ENCODE measurements at regions not wholly inside any gene's neighbourhood (a gene's known extent, or its start where the extent isn't known, plus 50 kb on each side); places are given as distances from the start of the nearest gene placed in this dataset.
"Not testable (repeated sequence)": the region's sequence is repeated elsewhere in the genome, so short reads cannot be mapped to it uniquely, and the experiment has no call there.

DNA sequence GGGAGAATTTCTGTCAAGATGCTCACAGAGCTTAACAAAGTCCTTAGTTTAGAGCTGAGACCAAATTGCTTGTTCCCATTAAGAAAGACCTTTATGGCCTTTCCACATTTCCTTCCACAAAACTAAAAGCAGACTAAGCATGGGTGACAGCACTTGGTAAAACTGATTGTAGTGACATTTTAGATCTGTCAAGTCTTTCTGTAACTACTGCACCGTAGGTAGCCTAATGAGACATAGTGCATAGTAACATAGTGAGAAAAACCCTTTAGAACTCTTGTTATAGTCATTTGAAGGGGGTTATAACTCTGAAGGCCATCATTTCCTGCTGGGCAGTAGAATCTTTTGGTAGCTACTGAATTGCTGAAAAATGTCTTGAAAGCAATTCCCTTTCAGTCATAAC lies 990.9 kb upstream of the CNTN5 start:
- no peak for DNase-seq (ENCODE audit: low read depth in 2 of 2)

DNA sequence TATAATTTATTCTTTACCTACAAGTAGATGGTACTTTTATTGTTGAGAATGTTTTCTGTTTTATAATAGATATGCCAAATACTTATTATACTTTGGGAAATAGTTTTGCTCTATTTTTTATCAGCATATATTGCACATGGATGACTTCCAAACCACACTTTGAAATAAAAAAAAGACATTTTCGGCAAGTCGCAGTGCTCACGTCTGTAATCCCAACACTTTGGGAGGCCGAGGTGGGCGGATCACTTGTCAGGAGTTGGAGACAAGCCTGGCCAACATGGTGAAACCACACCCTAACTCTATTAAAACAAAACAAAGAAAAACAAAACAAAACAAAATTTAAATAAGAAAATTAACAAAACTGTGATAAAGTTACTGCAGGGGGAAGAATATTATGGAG lies 983.9 kb upstream of the CNTN5 start:
- no peak for DNase-seq (ENCODE audit: low read depth in 2 of 2)

DNA sequence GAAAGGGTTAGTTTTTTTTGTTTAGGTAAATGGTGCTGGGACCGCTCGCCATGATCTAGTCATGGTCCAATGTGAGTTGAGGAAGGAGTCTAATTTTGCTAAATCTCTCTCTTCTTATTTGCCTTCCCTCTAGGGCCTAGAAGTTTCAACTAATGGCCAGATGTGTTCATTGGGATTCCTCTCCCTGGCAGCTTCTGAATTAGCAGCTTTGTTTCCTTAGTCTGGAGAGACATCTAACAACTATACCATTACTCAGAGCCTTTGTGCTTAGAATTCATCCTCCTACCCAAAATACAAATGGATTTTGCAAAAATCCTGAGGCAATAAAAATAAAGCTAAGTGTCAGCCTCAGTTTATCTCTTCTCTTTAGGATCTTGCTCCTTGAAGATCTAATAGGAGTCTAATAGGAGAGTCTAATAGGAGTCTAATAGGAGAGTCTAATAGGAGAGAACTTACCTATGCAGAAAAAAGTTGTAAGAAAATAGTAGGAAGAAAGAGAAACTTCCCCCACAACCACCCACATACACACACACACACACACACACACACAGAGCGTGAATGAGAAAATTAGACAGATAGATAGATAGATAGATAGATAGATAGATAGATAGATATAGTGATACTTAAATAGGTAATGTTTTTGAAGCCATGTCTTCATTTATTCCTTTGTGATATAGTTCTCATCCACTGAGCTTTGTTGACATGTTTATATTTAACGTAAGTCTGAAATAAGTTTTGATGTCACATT lies 980.5 kb upstream of the CNTN5 start:
- DNase-seq (ENCODE audit: low read depth in 2 of 2) = no peak

DNA sequence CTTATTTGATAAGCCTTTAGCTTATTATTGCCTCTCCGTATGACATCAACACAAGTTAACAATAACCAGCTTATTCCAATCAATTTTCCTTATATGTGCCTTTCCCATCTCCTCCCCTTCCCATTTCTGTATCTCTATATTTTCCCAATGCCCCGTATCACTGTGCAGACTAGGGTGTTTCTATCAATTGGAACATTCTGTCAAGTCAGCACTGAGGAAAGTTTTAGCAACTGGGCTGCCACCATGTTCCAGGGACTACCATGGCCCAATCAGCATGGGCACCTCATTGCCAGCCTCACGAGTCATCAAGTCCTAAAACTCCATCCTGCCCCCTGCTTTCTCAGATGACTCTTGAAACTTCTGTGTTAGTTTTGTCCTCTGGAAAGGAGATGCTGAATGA lies 973.1 kb upstream of the CNTN5 start:
- DNase-seq (ENCODE audit: low read depth in 2 of 2) = no peak

DNA sequence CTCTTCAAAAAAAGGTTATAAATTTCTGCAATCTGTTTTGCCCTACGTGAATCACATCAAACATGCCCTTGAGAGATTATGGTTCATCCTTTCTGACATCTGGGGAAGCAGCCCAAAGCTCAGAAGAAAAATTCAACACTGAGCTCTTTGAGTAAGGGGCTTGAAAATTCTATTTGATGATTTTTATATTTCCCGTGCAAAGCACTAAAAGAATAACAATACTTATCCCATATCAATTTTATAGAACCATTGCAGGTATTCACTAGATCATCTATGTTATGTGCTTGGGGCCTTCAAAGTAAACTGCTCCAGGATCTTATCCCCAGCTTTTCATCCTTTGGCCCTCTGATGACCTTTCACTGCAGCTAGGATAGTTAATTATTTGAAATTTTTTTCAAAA lies 966.9 kb upstream of the CNTN5 start:
- DNase-seq (ENCODE audit: low read depth in 2 of 2) = no peak

DNA sequence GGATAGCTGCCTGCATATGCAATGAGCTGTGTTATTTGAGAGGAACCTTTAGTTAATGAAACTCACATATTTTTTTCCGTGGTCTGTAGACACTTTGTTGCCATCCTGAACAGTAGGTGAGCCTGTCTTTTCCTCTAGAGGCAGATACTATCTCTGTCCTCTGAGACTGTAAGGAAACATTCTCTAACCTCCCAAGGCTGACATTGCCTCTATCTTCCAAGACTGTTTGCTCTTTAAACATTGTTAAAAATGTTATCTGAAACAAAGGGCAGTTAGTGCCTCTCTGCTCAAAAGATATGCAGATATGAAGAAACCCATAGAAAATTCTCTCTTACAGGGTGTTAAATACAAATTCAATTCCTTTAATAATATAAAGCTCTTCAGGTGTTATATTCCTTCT lies 963.8 kb upstream of the CNTN5 start:
- DNase-seq (ENCODE audit: low read depth in 2 of 2) = no peak

DNA sequence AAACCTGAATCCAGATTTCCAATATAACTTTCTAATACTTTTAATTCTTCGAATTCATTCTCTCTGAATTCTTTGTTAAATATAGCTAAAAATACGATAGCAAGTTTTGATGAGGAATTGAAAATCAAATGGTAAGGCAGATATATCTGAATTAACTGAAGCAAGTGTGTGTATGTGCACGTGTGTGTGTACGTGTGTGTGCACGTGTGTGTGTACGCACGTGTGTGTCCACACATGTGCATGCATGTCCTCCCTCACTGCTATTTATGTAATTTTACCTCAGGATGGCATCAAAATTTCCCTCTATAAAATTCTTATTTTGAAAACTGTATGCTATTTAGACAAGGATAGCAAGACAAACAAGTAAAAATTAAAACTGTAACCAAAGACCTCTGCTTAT lies 961.3 kb upstream of the CNTN5 start:
- no peak for DNase-seq (ENCODE audit: low read depth in 2 of 2)

DNA sequence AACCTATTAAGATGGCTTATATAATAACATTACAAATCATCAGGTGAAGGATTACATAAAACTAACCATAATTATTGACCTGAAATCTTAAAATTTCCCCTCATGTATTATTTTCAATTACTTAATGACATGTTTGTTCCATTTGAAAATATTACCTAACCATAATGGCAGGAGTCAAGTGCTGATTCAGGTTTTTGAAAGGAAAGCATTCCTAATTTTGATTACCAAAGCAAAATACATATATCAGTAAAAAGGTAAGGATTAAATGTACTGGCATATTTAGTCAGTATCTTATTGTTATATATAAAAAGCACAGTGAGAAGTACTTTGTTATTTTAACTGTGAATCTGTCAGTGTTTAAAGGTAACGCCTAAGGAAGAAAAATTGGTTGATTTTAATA lies 960.0 kb upstream of the CNTN5 start:
- no peak for DNase-seq (ENCODE audit: low read depth in 2 of 2)

DNA sequence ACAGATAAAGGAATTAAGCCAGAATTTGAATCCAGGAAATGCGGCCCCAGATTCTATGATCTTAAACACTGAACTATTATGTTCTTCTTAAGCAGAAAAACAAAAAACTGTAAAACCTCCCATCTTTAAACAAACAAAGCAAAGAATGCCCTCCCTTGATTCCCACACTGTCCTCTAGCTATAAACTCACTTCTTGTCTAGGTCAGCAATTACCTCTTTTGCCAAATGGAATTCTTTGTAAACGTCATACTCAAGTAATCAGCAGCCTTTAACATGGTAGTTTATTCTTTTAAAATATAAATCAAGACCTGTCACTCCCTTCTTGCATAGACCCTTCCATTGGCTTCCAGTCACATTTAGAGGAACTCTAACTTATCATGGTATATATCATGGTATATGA lies 958.9 kb upstream of the CNTN5 start:
- no peak for DNase-seq (ENCODE audit: low read depth in 2 of 2)

DNA sequence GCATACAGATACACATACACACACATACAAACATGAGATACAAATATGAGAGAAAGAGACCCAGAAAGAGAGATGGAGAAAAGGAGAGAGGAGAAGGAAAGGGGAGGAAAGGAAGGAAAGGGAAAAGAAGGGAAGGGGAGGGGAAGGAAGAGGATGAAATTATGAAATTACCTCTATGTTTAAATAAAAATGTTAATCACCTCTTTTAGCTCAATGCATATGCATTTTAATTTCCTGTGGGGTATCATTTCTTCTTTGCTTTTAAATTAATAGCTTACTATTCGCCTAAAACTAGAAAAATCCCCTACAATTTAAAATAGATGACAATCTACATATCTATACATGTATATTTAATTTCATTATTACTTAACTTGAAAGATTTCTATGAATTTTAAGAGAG lies 958.0 kb upstream of the CNTN5 start:
- no peak for DNase-seq (ENCODE audit: low read depth in 2 of 2)

DNA sequence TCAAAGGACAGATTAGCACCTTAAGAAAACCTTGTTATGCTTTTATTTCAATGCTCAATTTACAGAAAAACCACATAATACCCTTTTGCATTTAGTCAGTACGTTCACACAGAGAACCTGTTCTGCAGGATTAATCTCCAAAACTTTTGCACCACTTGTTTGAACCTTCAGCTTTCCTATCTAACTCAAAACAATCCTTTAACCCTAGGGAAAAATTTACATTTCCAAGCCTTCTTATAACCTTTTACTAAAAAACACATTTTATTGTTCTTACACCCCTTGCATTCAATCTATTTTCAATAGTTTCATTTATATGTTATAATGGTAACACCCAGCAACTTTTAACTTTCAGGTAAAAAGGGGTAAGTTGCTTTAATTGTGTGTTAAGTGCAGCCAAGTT lies 952.5 kb upstream of the CNTN5 start:
- DNase-seq (ENCODE audit: low read depth in 2 of 2) = no peak

DNA sequence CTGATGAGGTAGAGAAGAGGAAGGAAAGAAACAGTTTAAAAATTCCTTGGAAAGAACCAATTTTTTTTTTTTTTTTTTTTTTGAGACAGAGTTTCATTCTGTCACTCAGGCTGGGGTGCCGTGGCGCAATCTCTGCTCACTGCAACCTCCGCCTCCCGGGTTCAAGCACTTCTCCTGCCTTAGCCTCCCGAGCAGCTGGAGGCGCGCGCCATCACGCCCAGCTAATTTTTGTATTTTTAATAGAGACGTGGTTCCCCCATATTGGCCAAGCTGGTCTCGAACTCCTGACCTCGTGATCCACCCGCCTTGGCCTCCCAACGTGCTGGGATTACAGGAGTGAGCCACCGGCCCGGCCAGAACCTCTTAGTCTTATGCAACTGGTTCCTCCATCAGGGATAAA lies 951.6 kb upstream of the CNTN5 start:
- not testable (repeated sequence) for DNase-seq (ENCODE audit: low read depth in 2 of 2)

DNA sequence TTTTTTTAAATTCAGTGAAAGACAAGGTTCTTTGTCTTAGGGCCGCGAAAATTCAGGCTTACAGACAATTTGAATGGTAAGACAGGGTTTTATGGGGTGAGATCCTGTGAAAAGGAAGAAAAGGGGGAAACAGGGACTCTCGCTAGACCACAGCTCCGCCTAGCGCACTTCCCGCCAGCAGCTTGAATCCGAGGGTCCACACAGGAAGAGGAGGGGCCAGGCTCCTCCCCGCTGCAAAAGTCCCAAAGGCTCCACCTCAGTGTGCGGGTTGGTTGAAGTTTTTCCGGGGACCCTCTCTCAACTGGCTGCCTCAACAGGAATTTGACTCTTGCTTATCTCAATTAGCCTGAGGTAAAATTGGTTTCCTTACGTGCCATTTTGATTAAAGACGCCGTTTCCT lies 950.9 kb upstream of the CNTN5 start:
- no peak for DNase-seq (ENCODE audit: low read depth in 2 of 2)

DNA sequence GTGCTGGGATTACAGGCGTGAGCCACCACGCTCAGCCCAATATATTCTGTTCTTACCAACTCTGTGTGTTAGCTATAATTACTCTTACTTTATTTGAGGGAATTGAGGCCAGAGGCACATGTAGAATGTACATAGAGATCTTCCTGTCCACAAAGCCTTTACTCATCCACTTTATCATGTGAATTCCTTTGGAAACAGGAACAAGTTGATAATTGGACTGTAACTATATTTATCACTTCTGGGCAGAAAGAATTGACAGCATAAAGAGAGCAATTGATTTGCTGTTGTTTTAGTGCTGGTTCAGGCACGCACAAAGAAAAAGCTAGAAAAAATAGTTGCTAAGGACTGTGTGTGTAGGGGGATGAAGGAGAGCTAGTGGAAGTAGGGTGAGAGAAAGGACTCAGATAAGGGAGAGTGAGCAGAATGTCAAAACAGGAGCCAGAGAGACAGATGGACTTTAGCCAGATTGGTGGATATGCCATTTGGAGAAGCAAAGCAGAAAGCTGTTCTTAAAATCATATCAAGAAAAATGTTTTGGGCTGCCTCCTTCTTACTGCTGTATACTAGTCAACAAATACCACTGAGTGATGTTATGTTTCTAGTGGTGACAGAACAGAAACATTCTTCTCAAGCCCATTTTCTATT lies 929.8 kb upstream of the CNTN5 start:
- DNase-seq (ENCODE audit: low read depth in 2 of 2) = no peak

DNA sequence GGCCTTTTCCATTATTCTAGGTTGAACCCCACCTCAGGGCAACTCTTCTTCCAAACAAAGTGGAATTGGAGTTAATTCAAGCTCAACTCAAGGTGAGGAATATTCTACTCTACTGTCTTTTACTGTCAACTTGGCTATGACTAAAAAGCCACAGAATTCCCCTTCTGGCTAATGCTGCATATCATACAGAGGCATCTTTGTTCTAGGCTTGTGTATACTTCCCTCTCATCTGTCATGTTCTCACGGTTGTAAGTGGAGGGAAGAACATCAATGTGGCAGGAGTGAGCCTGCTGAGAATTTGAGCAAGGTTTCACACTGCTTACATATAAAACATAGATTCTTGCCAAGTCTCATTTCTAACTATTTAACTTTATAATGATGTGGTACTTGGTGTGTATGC lies 921.4 kb upstream of the CNTN5 start:
- DNase-seq (ENCODE audit: low read depth in 2 of 2) = no peak

DNA sequence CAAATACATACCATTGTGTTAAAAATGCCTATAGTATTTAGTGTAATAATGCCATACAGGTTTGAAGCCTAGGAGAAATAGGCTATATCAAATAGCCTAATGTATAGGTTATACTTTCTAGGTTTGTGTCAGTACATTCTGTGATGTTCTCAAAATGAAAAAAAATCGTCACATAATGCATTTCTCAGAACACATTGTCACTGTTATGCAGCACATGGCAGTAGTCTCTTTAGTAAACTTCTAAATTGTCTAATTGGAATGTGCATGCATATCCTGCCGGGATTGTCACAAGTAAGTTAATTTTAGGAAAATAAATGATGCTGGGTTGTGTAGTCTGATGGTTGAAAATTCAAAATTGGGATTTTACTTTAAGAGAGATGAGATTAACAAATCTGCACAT lies 920.1 kb upstream of the CNTN5 start:
- DNase-seq (ENCODE audit: low read depth in 2 of 2) = no peak

DNA sequence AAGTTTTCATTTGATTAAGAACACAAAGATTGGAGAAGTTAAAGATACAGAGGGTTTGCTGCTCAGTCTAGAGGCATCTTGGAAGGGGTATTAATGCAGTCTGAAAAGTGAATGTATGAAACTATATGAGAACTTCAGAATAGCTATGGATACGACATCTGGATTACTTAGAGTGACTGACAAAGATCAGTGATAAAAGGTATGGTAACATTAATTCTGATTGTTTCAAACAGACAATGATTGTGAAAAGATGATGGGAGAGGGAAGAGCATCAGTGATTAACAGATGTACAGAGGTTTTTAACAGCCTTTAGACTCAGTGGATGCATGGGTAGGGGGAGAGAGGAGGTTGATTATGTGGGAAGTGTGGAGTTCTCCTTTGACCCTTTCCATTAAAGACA lies 919.4 kb upstream of the CNTN5 start:
- DNase-seq (ENCODE audit: low read depth in 2 of 2) = no peak

DNA sequence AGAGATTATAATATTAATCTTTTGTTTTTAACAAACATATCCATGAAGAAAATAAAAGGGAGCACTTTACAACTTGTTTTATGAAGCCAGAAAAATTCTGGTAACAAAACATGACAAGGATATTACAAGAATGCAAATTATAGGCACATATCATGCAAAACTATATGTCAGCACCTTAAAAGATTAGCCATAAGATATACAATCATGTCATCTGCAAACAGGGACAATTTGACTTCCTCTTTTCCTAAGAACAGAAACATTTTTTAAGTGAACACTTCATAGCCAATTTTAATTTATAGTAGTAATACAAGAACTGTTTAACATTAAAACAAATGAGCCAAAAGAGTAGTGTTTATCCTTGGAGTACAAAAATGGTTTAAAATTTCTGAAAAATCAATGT lies 916.5 kb upstream of the CNTN5 start:
- no peak for DNase-seq (ENCODE audit: low read depth in 2 of 2)

DNA sequence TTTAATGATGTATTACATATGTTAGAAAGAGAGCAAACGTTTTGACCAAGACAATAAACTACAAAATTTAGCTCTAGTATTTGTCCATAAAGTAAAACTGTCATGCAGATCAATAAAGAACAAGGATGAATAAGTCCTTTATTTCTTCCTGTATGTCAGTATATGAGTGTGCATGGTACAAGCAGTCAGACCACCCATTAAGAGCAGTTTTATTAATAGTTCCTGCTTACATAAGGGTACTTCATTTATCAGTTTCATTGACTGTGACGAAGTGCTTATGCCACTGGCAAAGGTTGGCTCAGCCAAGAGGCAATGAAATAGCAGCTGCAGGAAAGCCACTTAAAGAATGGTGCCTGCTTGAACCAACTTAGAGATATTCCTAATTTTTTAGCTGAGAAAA lies 913.0 kb upstream of the CNTN5 start:
- no peak for DNase-seq (ENCODE audit: low read depth in 2 of 2)

DNA sequence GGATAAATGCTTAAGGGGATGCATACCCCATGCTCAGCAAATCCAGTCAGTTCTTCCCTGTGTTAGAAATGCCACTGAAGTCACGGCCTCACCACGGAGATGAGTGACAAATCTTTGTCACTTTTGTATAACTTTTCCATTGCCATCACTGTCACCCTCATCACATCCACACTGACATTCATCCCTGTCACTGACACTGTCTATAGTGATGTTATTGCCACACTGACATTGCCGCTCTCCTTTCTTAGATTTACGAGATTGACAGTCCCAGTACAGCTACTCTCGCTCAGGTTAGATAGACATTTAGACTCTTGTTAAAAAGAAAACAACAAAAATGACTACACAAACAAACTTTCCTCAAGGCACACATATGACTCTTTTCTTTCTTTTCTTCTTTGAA lies 910.7 kb upstream of the CNTN5 start:
- no peak for DNase-seq (ENCODE audit: low read depth in 2 of 2)

DNA sequence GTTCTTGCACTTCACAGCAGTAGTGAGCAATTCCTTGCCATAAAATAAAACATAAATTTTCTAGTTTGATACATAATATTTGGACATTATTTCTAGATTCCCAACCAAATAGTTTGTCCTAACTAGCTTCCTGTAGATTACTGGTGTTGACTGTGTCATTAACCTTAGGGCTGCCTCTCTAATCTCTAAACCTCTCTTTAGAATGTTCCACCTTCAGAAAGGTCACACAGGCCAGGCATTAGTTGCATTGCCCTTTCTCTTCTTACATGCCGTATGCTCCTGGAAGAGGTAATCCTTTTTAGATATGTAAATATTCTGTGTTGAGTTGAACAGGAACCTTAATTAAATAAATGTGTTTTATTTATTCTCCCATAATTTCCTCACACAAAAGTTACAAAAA lies 904.9 kb upstream of the CNTN5 start:
- no peak for DNase-seq (ENCODE audit: low read depth in 2 of 2)

DNA sequence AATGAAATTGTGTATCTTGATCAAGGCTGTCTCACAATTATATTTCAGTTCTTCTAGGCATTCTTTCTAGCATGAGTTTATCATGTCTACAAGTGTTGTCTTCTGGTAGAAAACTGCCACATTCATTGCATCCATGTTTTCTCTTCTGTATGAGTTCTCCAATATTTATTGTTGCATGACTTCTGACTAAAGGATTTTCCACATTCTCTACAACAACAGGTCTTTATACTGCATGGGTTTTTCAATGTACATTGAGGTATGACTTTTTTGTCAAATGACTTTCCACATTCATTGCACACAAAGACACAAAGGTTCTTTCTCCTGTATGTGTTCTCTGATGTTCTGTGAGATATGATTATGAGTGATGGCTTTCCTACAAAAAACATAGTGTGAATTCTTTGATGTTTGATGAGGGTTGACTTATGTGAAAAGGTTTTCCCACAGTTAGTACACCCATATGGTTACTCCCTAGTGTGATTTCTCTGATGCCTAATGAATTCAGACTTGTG lies 890.6 kb upstream of the CNTN5 start:
- DNase-seq (ENCODE audit: low read depth in 2 of 2) = no peak

DNA sequence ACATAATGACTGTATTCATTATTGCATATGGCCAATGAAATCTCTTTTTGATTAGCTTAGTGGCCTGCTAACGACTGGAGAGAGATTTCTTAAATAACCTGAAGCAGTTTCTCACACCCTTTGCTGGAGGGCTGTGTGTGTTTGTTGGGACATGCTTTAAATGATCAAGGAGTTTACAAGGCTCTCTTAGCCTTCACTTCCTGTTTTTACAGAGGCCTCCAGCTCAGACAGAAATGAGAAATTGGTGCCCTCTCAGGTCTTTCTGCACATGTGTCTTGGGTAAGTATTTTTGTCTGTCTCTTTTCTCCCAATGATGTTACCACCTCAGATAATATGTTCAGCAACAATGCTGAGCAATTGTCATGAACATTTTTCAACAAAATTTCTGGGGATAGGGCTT lies 884.4 kb upstream of the CNTN5 start:
- DNase-seq (ENCODE audit: low read depth in 2 of 2) = no peak

DNA sequence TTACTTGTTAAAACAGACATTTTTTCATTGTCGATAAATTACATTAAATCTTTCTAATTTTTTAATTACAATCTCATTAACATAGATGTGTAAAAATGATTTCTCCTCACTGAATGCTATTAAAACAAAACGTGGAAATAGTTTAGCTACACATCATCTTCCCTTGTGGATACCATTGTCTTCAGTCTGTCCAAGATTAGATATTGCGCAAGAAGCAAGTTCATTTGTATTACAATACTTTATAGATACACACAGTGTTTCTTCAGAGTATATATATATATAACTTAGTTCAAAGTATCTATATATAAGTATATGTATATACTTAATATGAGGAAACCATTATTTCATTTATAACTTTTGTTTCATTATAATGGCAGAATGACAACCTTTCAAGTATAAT lies 883.3 kb upstream of the CNTN5 start:
- DNase-seq (ENCODE audit: low read depth in 2 of 2) = no peak

Measured in activated CD4-positive, alpha-beta T cell treated with anti-CD3 and anti-CD28 coated beads for 24 hours (primary cell).